ENCODE measurements at regions not wholly inside any gene's neighbourhood (a gene's known extent, or its start where the extent isn't known, plus 50 kb on each side); places are given as distances from the start of the nearest gene placed in this dataset.
"Not testable (repeated sequence)": the region's sequence is repeated elsewhere in the genome, so short reads cannot be mapped to it uniquely, and the experiment has no call there.

DNA sequence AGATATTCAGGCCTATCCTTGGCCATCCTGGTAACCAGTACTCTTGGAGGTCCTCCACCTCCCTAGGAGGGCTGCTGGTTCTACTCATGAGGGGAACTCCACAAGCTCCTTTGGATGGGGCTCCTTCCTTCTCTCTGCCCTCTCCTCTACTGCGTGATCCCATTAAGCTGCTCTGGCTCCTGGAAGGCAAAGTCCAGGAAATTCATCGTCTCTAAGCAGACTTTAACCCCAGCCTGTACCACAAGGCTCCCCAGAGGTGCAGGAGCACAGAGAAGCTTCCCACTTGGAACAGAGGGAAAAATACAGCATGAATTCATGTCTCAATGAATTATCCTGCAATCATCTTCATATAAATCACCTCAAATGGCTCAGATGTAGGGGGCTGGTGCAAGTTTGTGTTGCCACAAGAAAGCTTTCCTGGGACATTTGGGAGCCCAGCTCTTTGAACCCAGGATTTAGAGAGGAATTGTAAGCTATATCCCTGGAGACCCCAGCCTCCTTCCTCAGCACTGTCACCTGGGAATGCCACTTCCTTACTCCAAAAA is 355.4 kb downstream of the CDC5L start:
- Histone ChIP-seq H3K27me3 (ENCODE audit: insufficient read depth, low read length) (no peaks in the 10 kb centered on the region), H3K36me3 (ENCODE audit: insufficient read depth, low read length) (no peaks in the 10 kb centered on the region), H3K27ac (ENCODE audit: low read depth, low read length) (no peak overlapping the region), H3K9me3 (ENCODE audit: control insufficient read depth in 1 of 2, low read length in 2 of 2) (no peaks in the 10 kb centered on the region), H3K4me3 (ENCODE audit: low read length in 2 of 2) (no peak overlapping the region), H3K4me1 (ENCODE audit: insufficient read depth, low read length) (no peaks in the 10 kb centered on the region)
- ChIA-PET POLR2A (ENCODE audit: partially characterized antibody) (no interaction called here), CTCF (ENCODE audit: partially characterized antibody) (no interaction called here)
- peaks cover 0 to 1% of the 10 kb centered on the region in 2 donors for H3K27me3 Mint-ChIP-seq
- no peak overlapping the region for H3K4me3 Mint-ChIP-seq
- no peaks in the 10 kb centered on the region for H3K36me3 Mint-ChIP-seq
- DNase-seq, result no peak
- no peak overlapping the region for H3K27ac Mint-ChIP-seq
- intact Hi-C loops (cut with micrococcal nuclease), result no loop called here
- H3K9me3 Mint-ChIP-seq, result peaks cover 0 to 8% (median 1%) of the 10 kb centered on the region in 8 donors
- H3K4me1 Mint-ChIP-seq, result peaks cover 0 to 4% (median 0%) of the 10 kb centered on the region in 4 donors

DNA sequence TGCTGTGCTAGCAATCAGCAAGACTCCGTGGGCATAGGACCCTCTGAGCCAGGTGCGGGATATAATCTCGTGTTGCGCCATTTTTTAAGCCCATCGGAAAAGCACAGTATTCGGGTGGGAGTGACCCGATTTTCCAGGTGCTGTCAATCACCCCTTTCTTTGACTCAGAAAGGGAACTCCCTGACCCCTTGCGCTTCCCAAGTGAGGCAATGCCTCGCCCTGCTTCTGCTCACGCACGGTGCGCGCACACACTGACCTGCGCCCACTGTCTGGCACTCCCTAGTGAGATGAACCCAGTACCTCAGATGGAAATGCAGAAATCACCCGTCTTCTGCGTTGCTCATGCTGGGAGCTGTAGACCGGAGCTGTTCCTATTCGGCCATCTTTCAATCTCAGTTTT is 372.6 kb downstream of the CDC5L start:
- POLR2A ChIA-PET (ENCODE audit: partially characterized antibody); H3K27ac ChIP-seq (ENCODE audit: low read depth, low read length); H3K36me3 ChIP-seq (ENCODE audit: insufficient read depth, low read length); H3K27me3 Mint-ChIP-seq; CTCF ChIA-PET (ENCODE audit: partially characterized antibody); H3K4me3 Mint-ChIP-seq; H3K27ac Mint-ChIP-seq; H3K4me1 ChIP-seq (ENCODE audit: insufficient read depth, low read length); DNase-seq; intact Hi-C loops (cut with micrococcal nuclease); H3K4me1 Mint-ChIP-seq; H3K9me3 ChIP-seq (ENCODE audit: control insufficient read depth in 1 of 2, low read length in 2 of 2); H3K4me3 ChIP-seq (ENCODE audit: low read length in 2 of 2); H3K27me3 ChIP-seq (ENCODE audit: insufficient read depth, low read length): not testable (repeated sequence)
- Mint-ChIP-seq H3K9me3 (peaks cover 0 to 60% (median 51%) of the 10 kb centered on the region in 8 donors), H3K36me3 (peaks cover 6 to 14% of the 10 kb centered on the region in 2 donors)

DNA sequence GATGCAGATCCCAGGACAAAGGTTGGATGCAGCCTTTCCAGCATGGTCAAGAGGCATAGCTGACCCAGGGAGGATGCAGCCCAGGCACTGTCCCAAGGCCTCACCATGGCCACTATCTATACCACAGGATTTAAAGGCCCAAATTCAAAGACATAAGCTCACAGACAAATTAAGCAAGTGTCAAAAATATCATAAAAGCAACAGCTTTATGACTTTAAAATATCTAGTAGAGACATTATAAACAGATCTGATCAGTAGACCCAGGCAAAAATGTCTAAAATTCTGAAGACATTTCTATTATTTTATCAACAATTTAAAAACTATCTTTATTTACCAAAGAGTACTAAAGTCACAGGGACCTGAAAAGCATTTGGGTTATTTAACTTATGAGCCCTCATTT is 373.5 kb downstream of the CDC5L start:
- no peaks in the 10 kb centered on the region for H3K9me3 ChIP-seq (ENCODE audit: control insufficient read depth in 1 of 2, low read length in 2 of 2)
- no peaks in the 10 kb centered on the region for H3K4me1 Mint-ChIP-seq
- peaks cover 0 to 65% (median 55%) of the 10 kb centered on the region in 8 donors for H3K9me3 Mint-ChIP-seq
- H3K4me3 ChIP-seq (ENCODE audit: low read length in 2 of 2), result no peak overlapping the region
- peaks cover 6 to 19% of the 10 kb centered on the region in 2 donors for H3K36me3 Mint-ChIP-seq
- H3K4me3 Mint-ChIP-seq, result no peak overlapping the region
- intact Hi-C loops (cut with micrococcal nuclease), result no loop called here
- POLR2A ChIA-PET (ENCODE audit: partially characterized antibody), result no interaction called here
- H3K36me3 ChIP-seq (ENCODE audit: insufficient read depth, low read length), result no peaks in the 10 kb centered on the region
- no peak overlapping the region for H3K27ac Mint-ChIP-seq
- H3K27ac ChIP-seq (ENCODE audit: low read depth, low read length), result no peak overlapping the region
- no peak for DNase-seq
- no peaks in the 10 kb centered on the region for H3K27me3 Mint-ChIP-seq
- no peaks in the 10 kb centered on the region for H3K4me1 ChIP-seq (ENCODE audit: insufficient read depth, low read length)
- CTCF ChIA-PET (ENCODE audit: partially characterized antibody), result no interaction called here
- no peaks in the 10 kb centered on the region for H3K27me3 ChIP-seq (ENCODE audit: insufficient read depth, low read length)

DNA sequence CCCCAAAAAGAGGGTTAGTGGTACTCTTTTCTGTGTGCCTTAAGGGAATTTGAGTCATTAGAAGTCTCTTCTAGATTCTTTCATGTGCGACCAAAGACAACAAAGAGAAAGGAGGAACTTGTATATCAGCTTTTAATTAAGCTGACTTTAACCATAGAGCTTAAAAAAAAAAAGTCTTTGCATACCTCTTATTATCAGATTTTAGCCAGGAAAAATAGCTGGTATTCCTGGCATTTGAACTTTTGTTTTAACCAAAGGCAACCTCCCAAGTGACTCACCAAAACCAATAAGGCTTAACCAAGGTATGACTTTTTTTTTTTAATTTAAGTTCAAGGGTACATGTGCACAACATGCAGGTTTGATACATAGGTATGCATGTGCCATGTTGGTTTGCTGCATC is 375.0 kb downstream of the CDC5L start:
- Histone ChIP-seq H3K36me3 (ENCODE audit: insufficient read depth, low read length) (no peaks in the 10 kb centered on the region), H3K9me3 (ENCODE audit: control insufficient read depth in 1 of 2, low read length in 2 of 2) (no peaks in the 10 kb centered on the region), H3K4me3 (ENCODE audit: low read length in 2 of 2) (no peak overlapping the region), H3K4me1 (ENCODE audit: insufficient read depth, low read length) (no peaks in the 10 kb centered on the region), H3K27ac (ENCODE audit: low read depth, low read length) (no peak overlapping the region), H3K27me3 (ENCODE audit: insufficient read depth, low read length) (no peaks in the 10 kb centered on the region)
- ChIA-PET POLR2A (ENCODE audit: partially characterized antibody) (no interaction called here), CTCF (ENCODE audit: partially characterized antibody) (interaction anchor here (1.0 kb wide), 1 partner anchor 10 kb away, joined by 3 read pairs; no protein-coding TSS in a partner anchor)
- intact Hi-C loops (cut with micrococcal nuclease), result no loop called here
- Mint-ChIP-seq H3K27ac (no peak overlapping the region), H3K4me3 (no peak overlapping the region), H3K36me3 (peaks cover 6 to 19% of the 10 kb centered on the region in 2 donors), H3K9me3 (peaks cover 0 to 65% (median 55%) of the 10 kb centered on the region in 8 donors), H3K4me1 (no peaks in the 10 kb centered on the region), H3K27me3 (no peaks in the 10 kb centered on the region)
- no peak for DNase-seq

DNA sequence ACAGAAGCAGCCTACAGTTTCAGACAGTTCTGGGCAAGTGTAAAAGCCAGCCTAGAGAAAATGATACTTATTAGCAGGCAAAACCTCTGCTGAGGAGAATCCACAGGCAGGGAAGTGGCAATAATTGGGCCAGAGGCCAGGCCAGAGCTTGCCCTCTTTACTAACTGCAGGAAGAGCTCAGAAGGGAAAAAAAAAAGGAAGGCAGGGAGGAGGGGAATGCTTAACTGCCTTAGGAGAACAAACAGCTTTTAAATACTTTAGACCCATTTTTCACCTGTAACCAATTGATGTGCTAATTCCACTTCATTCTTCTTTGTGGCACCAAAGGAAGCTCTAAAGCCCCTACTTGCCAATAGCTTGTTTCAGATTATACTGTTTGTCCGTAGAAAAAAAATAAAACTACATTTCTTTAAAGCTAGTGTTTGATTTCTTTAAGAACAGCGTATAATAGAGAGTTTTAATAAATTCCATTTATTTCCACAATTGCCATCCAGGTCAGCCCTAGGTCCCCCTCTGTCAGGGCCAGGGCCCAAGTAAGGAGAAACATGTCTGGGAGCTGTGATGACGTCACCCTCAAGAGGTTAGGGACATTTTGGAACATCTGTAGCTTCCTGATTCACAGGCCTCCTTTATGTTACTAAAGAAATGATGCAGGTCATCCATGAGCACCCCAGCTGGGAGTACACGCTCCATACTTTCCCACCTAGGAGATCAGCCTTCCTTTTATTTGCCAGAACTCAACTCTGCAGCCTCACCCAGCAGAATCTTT is 384.3 kb downstream of the CDC5L start:
- no peak overlapping the region for H3K27ac Mint-ChIP-seq
- Histone ChIP-seq H3K27me3 (ENCODE audit: insufficient read depth, low read length) (no peaks in the 10 kb centered on the region), H3K36me3 (ENCODE audit: insufficient read depth, low read length) (no peaks in the 10 kb centered on the region), H3K4me1 (ENCODE audit: insufficient read depth, low read length) (no peaks in the 10 kb centered on the region), H3K27ac (ENCODE audit: low read depth, low read length) (no peak overlapping the region), H3K4me3 (ENCODE audit: low read length in 2 of 2) (no peak overlapping the region), H3K9me3 (ENCODE audit: control insufficient read depth in 1 of 2, low read length in 2 of 2) (no peaks in the 10 kb centered on the region)
- peaks cover 2 to 10% (median 4%) of the 10 kb centered on the region in 4 donors for H3K4me1 Mint-ChIP-seq
- H3K27me3 Mint-ChIP-seq, result peaks cover 1 to 5% of the 10 kb centered on the region in 2 donors
- peaks cover 0 to 5% (median 1%) of the 10 kb centered on the region in 8 donors for H3K9me3 Mint-ChIP-seq
- CTCF ChIA-PET (ENCODE audit: partially characterized antibody), result interaction anchor here (0.8 kb wide), 1 partner anchor 9 kb away, joined by 3 read pairs; no protein-coding TSS in a partner anchor
- no peaks in the 10 kb centered on the region for H3K36me3 Mint-ChIP-seq
- intact Hi-C loops (cut with micrococcal nuclease), result no loop called here
- DNase-seq, result no peak
- POLR2A ChIA-PET (ENCODE audit: partially characterized antibody), result interaction anchor here (0.7 kb wide), 1 partner anchor 250 kb away, joined by 5 read pairs; no protein-coding TSS in a partner anchor
- H3K4me3 Mint-ChIP-seq, result no peak overlapping the region

DNA sequence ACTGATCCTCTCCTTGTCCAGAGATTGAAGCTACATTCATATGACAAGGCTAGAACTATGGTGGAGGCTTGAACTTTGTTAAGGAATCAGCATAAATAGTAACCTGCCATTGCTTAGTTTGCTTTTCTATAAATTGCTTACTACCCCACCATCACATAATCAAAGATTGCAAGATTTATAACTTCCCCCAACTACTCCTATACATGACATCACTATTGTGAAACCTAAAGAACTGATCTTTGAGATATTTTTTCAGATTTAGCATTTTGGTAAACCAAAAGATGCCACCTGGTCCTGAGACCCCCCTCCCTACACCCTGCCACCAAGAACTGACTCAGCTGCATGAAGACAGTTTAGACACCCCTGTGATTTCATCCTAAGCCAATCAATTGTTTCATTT is 385.3 kb downstream of the CDC5L start:
- Histone ChIP-seq H3K27me3 (ENCODE audit: insufficient read depth, low read length) (no peaks in the 10 kb centered on the region), H3K4me3 (ENCODE audit: low read length in 2 of 2) (no peak overlapping the region), H3K36me3 (ENCODE audit: insufficient read depth, low read length) (no peaks in the 10 kb centered on the region), H3K27ac (ENCODE audit: low read depth, low read length) (no peak overlapping the region), H3K4me1 (ENCODE audit: insufficient read depth, low read length) (no peaks in the 10 kb centered on the region), H3K9me3 (ENCODE audit: control insufficient read depth in 1 of 2, low read length in 2 of 2) (no peaks in the 10 kb centered on the region)
- intact Hi-C loops (cut with micrococcal nuclease), result no loop called here
- H3K9me3 Mint-ChIP-seq, result peaks cover 0 to 4% (median 1%) of the 10 kb centered on the region in 8 donors
- peaks cover 1 to 4% of the 10 kb centered on the region in 2 donors for H3K27me3 Mint-ChIP-seq
- H3K27ac Mint-ChIP-seq, result peak overlapping the region in 1 of 7 donors; percentile 22
- no peak overlapping the region for H3K4me3 Mint-ChIP-seq
- ChIA-PET CTCF (ENCODE audit: partially characterized antibody) (interaction anchor here (0.8 kb wide), 1 partner anchor 10 kb away, joined by 3 read pairs; no protein-coding TSS in a partner anchor), POLR2A (ENCODE audit: partially characterized antibody) (no interaction called here)
- H3K36me3 Mint-ChIP-seq, result no peaks in the 10 kb centered on the region
- peaks cover 2 to 10% (median 4%) of the 10 kb centered on the region in 4 donors for H3K4me1 Mint-ChIP-seq
- DNase-seq, result no peak

DNA sequence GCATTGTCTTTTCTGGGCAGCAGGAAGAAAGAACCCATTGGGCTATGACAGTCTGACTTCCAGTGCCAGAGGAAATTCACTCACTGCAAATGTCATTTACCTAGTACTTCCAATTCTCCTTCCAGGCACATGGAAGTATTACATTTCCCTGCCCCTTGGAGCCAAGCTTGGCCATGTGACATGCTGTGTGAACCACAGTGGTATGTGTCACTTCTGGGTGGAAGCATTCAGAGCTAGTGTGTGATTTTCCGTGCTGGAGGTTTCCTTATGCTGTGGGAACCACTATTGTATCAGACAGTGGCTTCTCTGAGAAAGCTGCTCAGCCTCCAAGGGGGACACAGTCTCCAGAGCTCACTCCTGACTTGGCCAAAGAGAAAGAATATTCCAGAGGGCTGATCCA is 387.6 kb downstream of the CDC5L start:
- intact Hi-C loops (cut with micrococcal nuclease), result no loop called here
- Mint-ChIP-seq H3K4me3 (no peak overlapping the region), H3K9me3 (peaks cover 0 to 4% (median 1%) of the 10 kb centered on the region in 8 donors), H3K27ac (no peak overlapping the region), H3K27me3 (peaks cover 1 to 2% of the 10 kb centered on the region in 2 donors), H3K4me1 (peaks cover 2 to 10% (median 4%) of the 10 kb centered on the region in 4 donors), H3K36me3 (no peaks in the 10 kb centered on the region)
- POLR2A ChIA-PET (ENCODE audit: partially characterized antibody), result no interaction called here
- no peak for DNase-seq
- H3K4me1 ChIP-seq (ENCODE audit: insufficient read depth, low read length), result no peaks in the 10 kb centered on the region
- H3K36me3 ChIP-seq (ENCODE audit: insufficient read depth, low read length), result no peaks in the 10 kb centered on the region
- no peaks in the 10 kb centered on the region for H3K9me3 ChIP-seq (ENCODE audit: control insufficient read depth in 1 of 2, low read length in 2 of 2)
- CTCF ChIA-PET (ENCODE audit: partially characterized antibody), result no interaction called here
- H3K27me3 ChIP-seq (ENCODE audit: insufficient read depth, low read length), result no peaks in the 10 kb centered on the region
- no peak overlapping the region for H3K27ac ChIP-seq (ENCODE audit: low read depth, low read length)
- no peak overlapping the region for H3K4me3 ChIP-seq (ENCODE audit: low read length in 2 of 2)
